ENCODE measurements at regions not wholly inside any gene's neighbourhood (a gene's known extent, or its start where the extent isn't known, plus 50 kb on each side); places are given as distances from the start of the nearest gene placed in this dataset.
A peak's percentile ranks its signal among the peaks of the same experiment; 100 is the strongest.

GRCh38 chr15:67997996-67998395, 56.1 kb upstream of the PIAS1 start:
- Mint-ChIP-seq H3K36me3 (ENCODE audit: insufficient read depth, unreplicated experiment) (no peaks in the 10 kb centered on the region), H3K4me3 (ENCODE audit: unreplicated experiment) (peak overlapping the region; percentile 53), H3K4me1 (ENCODE audit: insufficient read depth, unreplicated experiment) (peaks cover 30% of the 10 kb centered on the region), H3K27ac (ENCODE audit: low read depth, unreplicated experiment) (peak overlapping the region; percentile 50), H3K9me3 (ENCODE audit: unreplicated experiment) (no peaks in the 10 kb centered on the region), H3K27me3 (ENCODE audit: insufficient read depth, unreplicated experiment) (no peaks in the 10 kb centered on the region)
- intact Hi-C loops (cut with micrococcal nuclease): loop anchor here (1.0 to 5.0 kb wide), 2 partner anchors 136 to 158 kb away; partner anchors contain the start of gene RNU6-1
- CTCF ChIA-PET: interaction anchor here (0.7 to 1.2 kb wide), 3 partner anchors 44 to 497 kb away, joined by 3 to 5 read pairs (median 3); no protein-coding TSS in a partner anchor
- POLR2A ChIA-PET: interaction anchor here (0.6 to 3.2 kb wide), 19 partner anchors 10 to 1232 kb away, joined by 3 to 52 read pairs (median 4); partner anchors contain the start of genes C15orf61 and PIAS1
- DNase-seq (ENCODE audit: unreplicated experiment): peak; percentile 92
- BruUV-seq (replicated peaks): no TSS peak
- no peak for TF ChIP-seq CTCF (IDR thresholded peaks at IDR 0.05; ENCODE audit: unreplicated experiment)

GRCh38 chr15:67998599-67999133, 55.4 kb upstream of the PIAS1 start:
- intact Hi-C loops (cut with micrococcal nuclease): loop anchor here (1.0 to 5.0 kb wide), 2 partner anchors 136 to 158 kb away; partner anchors contain the start of gene RNU6-1
- peak; percentile 80 for DNase-seq (ENCODE audit: unreplicated experiment)
- POLR2A ChIA-PET: interaction anchor here (0.7 to 3.2 kb wide), 22 partner anchors 11 to 478 kb away, joined by 3 to 52 read pairs (median 4); partner anchors contain the start of genes C15orf61 and PIAS1

GRCh38 chr15:67999320-68000100, 54.6 kb upstream of the PIAS1 start:
- TSS peak; percentile 33 for BruUV-seq (replicated peaks)
- no peaks in the 10 kb centered on the region for H3K27me3 Mint-ChIP-seq (ENCODE audit: insufficient read depth, unreplicated experiment)
- peaks cover 30% of the 10 kb centered on the region for H3K4me1 Mint-ChIP-seq (ENCODE audit: insufficient read depth, unreplicated experiment)
- peaks cover 7% of the 10 kb centered on the region for H3K9me3 Mint-ChIP-seq (ENCODE audit: unreplicated experiment)
- peak overlapping the region; percentile 50 for H3K27ac Mint-ChIP-seq (ENCODE audit: low read depth, unreplicated experiment)
- intact Hi-C loops (cut with micrococcal nuclease): loop anchor here (5.0 kb wide), 1 partner anchor 137 kb away; no protein-coding TSS in a partner anchor
- DNase-seq (ENCODE audit: unreplicated experiment): peak; percentile 28
- no peak for TF ChIP-seq CTCF (IDR thresholded peaks at IDR 0.05; ENCODE audit: unreplicated experiment)
- ChIA-PET POLR2A (interaction anchor here (0.7 to 3.2 kb wide), 14 partner anchors 10 to 136 kb away, joined by 3 to 52 read pairs (median 4); partner anchors contain the start of gene PIAS1), CTCF (interaction anchor here (0.9 to 1.0 kb wide), 2 partner anchors 83 to 116 kb away, joined by 3 to 4 read pairs; no protein-coding TSS in a partner anchor)
- no peaks in the 10 kb centered on the region for H3K36me3 Mint-ChIP-seq (ENCODE audit: insufficient read depth, unreplicated experiment)
- H3K4me3 Mint-ChIP-seq (ENCODE audit: unreplicated experiment): peak overlapping the region; percentile 53

More at GRCh38 chr15:67998599-67999133, 55.4 kb upstream of the PIAS1 start:
- no TSS peak for BruUV-seq (replicated peaks)
- no peaks in the 10 kb centered on the region for H3K36me3 Mint-ChIP-seq (ENCODE audit: insufficient read depth, unreplicated experiment)
- H3K9me3 Mint-ChIP-seq (ENCODE audit: unreplicated experiment): no peaks in the 10 kb centered on the region
- no peaks in the 10 kb centered on the region for H3K27me3 Mint-ChIP-seq (ENCODE audit: insufficient read depth, unreplicated experiment)
- TF ChIP-seq CTCF (IDR thresholded peaks at IDR 0.05; ENCODE audit: unreplicated experiment): no peak
- H3K4me1 Mint-ChIP-seq (ENCODE audit: insufficient read depth, unreplicated experiment): peaks cover 30% of the 10 kb centered on the region
- H3K27ac Mint-ChIP-seq (ENCODE audit: low read depth, unreplicated experiment): peak overlapping the region; percentile 50
- CTCF ChIA-PET: interaction anchor here (0.8 to 1.2 kb wide), 4 partner anchors 44 to 115 kb away, joined by 3 to 5 read pairs (median 4); no protein-coding TSS in a partner anchor
- H3K4me3 Mint-ChIP-seq (ENCODE audit: unreplicated experiment): peak overlapping the region; percentile 53

- H3K4me3 Mint-ChIP-seq (ENCODE audit: unreplicated experiment): no peak overlapping the region
- H3K27ac Mint-ChIP-seq (ENCODE audit: low read depth, unreplicated experiment): no peak overlapping the region
- no peak for DNase-seq (ENCODE audit: unreplicated experiment)
- no TSS peak for BruUV-seq (replicated peaks)
- POLR2A ChIA-PET: interaction anchor here (1.0 to 1.3 kb wide), 3 partner anchors 50 to 55 kb away, joined by 3 read pairs; partner anchors contain the start of gene PIAS1
- no peak for TF ChIP-seq CTCF (IDR thresholded peaks at IDR 0.05; ENCODE audit: unreplicated experiment)
- H3K9me3 Mint-ChIP-seq (ENCODE audit: unreplicated experiment): peaks cover 7% of the 10 kb centered on the region
- no peaks in the 10 kb centered on the region for H3K27me3 Mint-ChIP-seq (ENCODE audit: insufficient read depth, unreplicated experiment)
- peaks cover 30% of the 10 kb centered on the region for H3K4me1 Mint-ChIP-seq (ENCODE audit: insufficient read depth, unreplicated experiment)
- no peaks in the 10 kb centered on the region for H3K36me3 Mint-ChIP-seq (ENCODE audit: insufficient read depth, unreplicated experiment)
- intact Hi-C loops (cut with micrococcal nuclease): no loop called here
- CTCF ChIA-PET: interaction anchor here (0.7 to 0.9 kb wide), 3 partner anchors 53 to 154 kb away, joined by 4 to 6 read pairs (median 4); no protein-coding TSS in a partner anchor
Measured at GRCh38 chr15:68000754-68001153, 53.4 kb upstream of the PIAS1 start.

All from MCF 10A (cell line).